Erythroblast (primary cell): ENCODE measurements at regions not wholly inside any gene's neighbourhood (a gene's known extent, or its start where the extent isn't known, plus 50 kb on each side); places are given as distances from the start of the nearest gene placed in this dataset.

Experiments
- GATA1 ChIP-seq: IDR thresholded peaks from 2 replicates; pipeline ENCODE4 v1.6.1; 2011; ENCODE audit warnings: low read depth, mild to moderate bottlenecking, control low read depth, low read length, moderate library complexity
- POLR2A ChIP-seq: IDR thresholded peaks from 2 replicates; pipeline ENCODE4 v1.6.1; 2011; ENCODE audit warnings: mild to moderate bottlenecking, low read length

- no peak for TF ChIP-seq POLR2A
- TF ChIP-seq GATA1: no peak
Measured at GRCh38 chr2:16012029-16012596, 71.8 kb downstream of the MYCN start.
